ENCODE measurements at regions not wholly inside any gene's neighbourhood (a gene's known extent, or its start where the extent isn't known, plus 50 kb on each side); places are given as distances from the start of the nearest gene placed in this dataset.

DNA sequence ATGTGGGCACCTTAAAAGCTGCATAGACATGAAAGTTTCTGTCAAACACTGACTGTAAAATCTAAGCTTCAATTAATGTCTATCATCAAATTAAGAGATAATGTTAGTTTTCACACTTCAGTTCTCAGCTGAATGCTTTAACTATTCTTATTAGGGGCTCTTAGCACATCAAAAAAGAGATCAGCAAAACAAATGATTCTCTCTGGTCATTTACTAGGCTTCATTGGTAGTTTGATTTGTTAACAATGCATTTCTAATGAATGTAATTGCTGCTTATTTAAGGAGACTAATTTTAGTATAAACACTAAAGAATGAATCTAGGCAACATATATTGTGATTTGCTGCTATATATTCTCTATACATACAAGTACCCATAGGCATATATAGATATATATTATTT is 1182.0 kb downstream of the MAT2B start:
- H3K27ac ChIP-seq (ENCODE audit: low read length): no peak overlapping the region
- H3K9me2 ChIP-seq (ENCODE audit: insufficient read depth, low read length): no peaks in the 10 kb centered on the region
- no peaks in the 10 kb centered on the region for H3K27me3 ChIP-seq (ENCODE audit: insufficient read depth, low read depth, low read length)
- H2AFZ ChIP-seq (ENCODE audit: low read depth, low read length): no peak overlapping the region
- H3K36me3 ChIP-seq (ENCODE audit: insufficient read depth, low read length): no peaks in the 10 kb centered on the region
- TF ChIP-seq EZH2 (IDR thresholded peaks at IDR 0.05; ENCODE audit: borderline replicate concordance, insufficient read depth, low read length, poor library complexity, severe bottlenecking): no peak
- no peak for TF ChIP-seq SMC3 (conservative IDR thresholded peaks at IDR 0.05; ENCODE audit: poor library complexity)
- no peak for TF ChIP-seq RAD21 (conservative IDR thresholded peaks at IDR 0.05)
- TF ChIP-seq EP300 (conservative IDR thresholded peaks at IDR 0.05; ENCODE audit: poor library complexity, severe bottlenecking): no peak
- no peak overlapping the region for H3K4me2 ChIP-seq (ENCODE audit: low read length)
- H3F3A ChIP-seq (ENCODE audit: insufficient read depth, low read length, poor library complexity, severe bottlenecking): no peaks in the 10 kb centered on the region
- H4K20me1 ChIP-seq (ENCODE audit: insufficient read depth): no peaks in the 10 kb centered on the region
- H3K9ac ChIP-seq (ENCODE audit: low read length): no peak overlapping the region
- no peaks in the 10 kb centered on the region for H3K79me2 ChIP-seq (replicated peaks; ENCODE audit: insufficient read depth, low read length)
- H3K9me3 ChIP-seq (ENCODE audit: low read length): no peaks in the 10 kb centered on the region
- no peak overlapping the region for H3K4me3 ChIP-seq (ENCODE audit: low read length)

- H3K9me2 ChIP-seq (ENCODE audit: insufficient read depth, low read length): no peaks in the 10 kb centered on the region
- H4K20me1 ChIP-seq (ENCODE audit: insufficient read depth): no peaks in the 10 kb centered on the region
- H2AFZ ChIP-seq (ENCODE audit: low read depth, low read length): no peak overlapping the region
- peaks cover 2% of the 10 kb centered on the region for H3K9me3 ChIP-seq (ENCODE audit: low read length)
- no peak overlapping the region for H3K4me2 ChIP-seq (ENCODE audit: low read length)
- H3K79me2 ChIP-seq (replicated peaks; ENCODE audit: insufficient read depth, low read length): no peaks in the 10 kb centered on the region
- no peak overlapping the region for H3K4me3 ChIP-seq (ENCODE audit: low read length)
- no peaks in the 10 kb centered on the region for H3K36me3 ChIP-seq (ENCODE audit: insufficient read depth, low read length)
- H3K27me3 ChIP-seq (ENCODE audit: insufficient read depth, low read depth, low read length): no peaks in the 10 kb centered on the region
- no peak for TF ChIP-seq SMC3 (conservative IDR thresholded peaks at IDR 0.05; ENCODE audit: poor library complexity)
- no peak for TF ChIP-seq TAF1 (IDR thresholded peaks at IDR 0.05; ENCODE audit: low read depth)
- no peak for TF ChIP-seq MXI1 (conservative IDR thresholded peaks at IDR 0.05; ENCODE audit: poor library complexity, severe bottlenecking)
- TF ChIP-seq, protein P1, sequence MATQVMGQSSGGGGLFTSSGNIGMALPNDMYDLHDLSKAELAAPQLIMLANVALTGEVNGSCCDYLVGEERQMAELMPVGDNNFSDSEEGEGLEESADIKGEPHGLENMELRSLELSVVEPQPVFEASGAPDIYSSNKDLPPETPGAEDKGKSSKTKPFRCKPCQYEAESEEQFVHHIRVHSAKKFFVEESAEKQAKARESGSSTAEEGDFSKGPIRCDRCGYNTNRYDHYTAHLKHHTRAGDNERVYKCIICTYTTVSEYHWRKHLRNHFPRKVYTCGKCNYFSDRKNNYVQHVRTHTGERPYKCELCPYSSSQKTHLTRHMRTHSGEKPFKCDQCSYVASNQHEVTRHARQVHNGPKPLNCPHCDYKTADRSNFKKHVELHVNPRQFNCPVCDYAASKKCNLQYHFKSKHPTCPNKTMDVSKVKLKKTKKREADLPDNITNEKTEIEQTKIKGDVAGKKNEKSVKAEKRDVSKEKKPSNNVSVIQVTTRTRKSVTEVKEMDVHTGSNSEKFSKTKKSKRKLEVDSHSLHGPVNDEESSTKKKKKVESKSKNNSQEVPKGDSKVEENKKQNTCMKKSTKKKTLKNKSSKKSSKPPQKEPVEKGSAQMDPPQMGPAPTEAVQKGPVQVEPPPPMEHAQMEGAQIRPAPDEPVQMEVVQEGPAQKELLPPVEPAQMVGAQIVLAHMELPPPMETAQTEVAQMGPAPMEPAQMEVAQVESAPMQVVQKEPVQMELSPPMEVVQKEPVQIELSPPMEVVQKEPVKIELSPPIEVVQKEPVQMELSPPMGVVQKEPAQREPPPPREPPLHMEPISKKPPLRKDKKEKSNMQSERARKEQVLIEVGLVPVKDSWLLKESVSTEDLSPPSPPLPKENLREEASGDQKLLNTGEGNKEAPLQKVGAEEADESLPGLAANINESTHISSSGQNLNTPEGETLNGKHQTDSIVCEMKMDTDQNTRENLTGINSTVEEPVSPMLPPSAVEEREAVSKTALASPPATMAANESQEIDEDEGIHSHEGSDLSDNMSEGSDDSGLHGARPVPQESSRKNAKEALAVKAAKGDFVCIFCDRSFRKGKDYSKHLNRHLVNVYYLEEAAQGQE (IDR thresholded peaks at IDR 0.05; ENCODE audit: borderline replicate concordance): no peak
- no peak for TF ChIP-seq EZH2 (IDR thresholded peaks at IDR 0.05; ENCODE audit: borderline replicate concordance, insufficient read depth, low read length, poor library complexity, severe bottlenecking)
- TF ChIP-seq, protein P2, sequence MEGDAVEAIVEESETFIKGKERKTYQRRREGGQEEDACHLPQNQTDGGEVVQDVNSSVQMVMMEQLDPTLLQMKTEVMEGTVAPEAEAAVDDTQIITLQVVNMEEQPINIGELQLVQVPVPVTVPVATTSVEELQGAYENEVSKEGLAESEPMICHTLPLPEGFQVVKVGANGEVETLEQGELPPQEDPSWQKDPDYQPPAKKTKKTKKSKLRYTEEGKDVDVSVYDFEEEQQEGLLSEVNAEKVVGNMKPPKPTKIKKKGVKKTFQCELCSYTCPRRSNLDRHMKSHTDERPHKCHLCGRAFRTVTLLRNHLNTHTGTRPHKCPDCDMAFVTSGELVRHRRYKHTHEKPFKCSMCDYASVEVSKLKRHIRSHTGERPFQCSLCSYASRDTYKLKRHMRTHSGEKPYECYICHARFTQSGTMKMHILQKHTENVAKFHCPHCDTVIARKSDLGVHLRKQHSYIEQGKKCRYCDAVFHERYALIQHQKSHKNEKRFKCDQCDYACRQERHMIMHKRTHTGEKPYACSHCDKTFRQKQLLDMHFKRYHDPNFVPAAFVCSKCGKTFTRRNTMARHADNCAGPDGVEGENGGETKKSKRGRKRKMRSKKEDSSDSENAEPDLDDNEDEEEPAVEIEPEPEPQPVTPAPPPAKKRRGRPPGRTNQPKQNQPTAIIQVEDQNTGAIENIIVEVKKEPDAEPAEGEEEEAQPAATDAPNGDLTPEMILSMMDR (IDR thresholded peaks at IDR 0.05; ENCODE audit: poor library complexity, severe bottlenecking): no peak
- no peak for TF ChIP-seq EP300 (conservative IDR thresholded peaks at IDR 0.05; ENCODE audit: poor library complexity, severe bottlenecking)
- no peak for TF ChIP-seq POLR2AphosphoS5 (IDR thresholded peaks at IDR 0.05)
- no peak for TF ChIP-seq RAD21 (conservative IDR thresholded peaks at IDR 0.05)
- H3K9ac ChIP-seq (ENCODE audit: low read length): no peak overlapping the region
- no peaks in the 10 kb centered on the region for H3F3A ChIP-seq (ENCODE audit: insufficient read depth, low read length, poor library complexity, severe bottlenecking)
- H3K27ac ChIP-seq (ENCODE audit: low read length): no peak overlapping the region
Observed at GRCh38 chr5:164688437-164688836, 1183.0 kb downstream of the MAT2B start.
